GM18868 (cell line): ENCODE measurements at regions not wholly inside any gene's neighbourhood (a gene's known extent, or its start where the extent isn't known, plus 50 kb on each side); places are given as distances from the start of the nearest gene placed in this dataset.

Source experiments
- ATAC-seq: cut with Tn5 transposase; IDR thresholded peaks from one replicate; pipeline ENCODE4 v1.9.1; 2021; ENCODE audit warnings: mild to moderate bottlenecking, moderate library complexity; ENCODE audit not compliant: unreplicated experiment

- no peak for ATAC-seq
These were observed 488.4 kb upstream of the PIK3C3 start for GRCh38 chr18:41466436-41467160.

DNA sequence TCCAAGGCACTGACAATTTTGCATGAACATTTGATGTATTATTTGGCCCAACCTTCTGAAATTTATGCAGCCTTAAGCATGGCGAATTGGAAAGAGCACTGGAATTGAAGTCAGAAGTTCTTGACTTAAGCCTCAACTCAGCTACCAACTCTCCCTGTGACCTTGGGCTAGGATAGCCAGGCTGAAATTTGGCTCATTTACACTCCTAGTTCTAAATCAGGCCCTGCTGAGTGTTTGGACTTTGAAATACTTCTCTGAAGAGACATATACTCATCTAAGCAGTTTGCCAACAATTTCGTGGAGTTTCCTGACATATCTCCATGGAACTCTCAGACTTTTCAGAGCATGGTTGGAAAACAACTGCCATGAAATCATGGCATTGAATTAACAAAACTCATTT is 489.6 kb upstream of the PIK3C3 start:
- no peak for ATAC-seq

DNA sequence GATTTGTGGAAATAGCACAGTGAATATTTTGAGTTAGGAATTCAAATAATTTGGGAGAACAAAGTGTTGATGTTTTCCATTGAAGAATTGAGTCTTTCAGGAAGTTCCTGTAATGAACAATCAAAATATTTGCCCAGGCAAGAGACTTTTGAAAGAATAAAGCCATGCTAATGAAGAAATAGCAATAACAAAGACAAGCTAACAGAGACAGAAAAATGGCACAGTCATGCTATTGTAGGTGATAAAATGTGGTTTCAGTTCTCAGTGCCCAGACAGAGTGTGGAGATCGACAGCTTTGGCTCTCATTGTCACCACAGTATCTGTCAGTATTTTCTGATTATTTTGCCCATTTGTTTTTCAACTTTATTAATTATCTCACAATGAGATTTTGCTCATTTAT is 490.8 kb upstream of the PIK3C3 start:
- ATAC-seq: no peak

DNA sequence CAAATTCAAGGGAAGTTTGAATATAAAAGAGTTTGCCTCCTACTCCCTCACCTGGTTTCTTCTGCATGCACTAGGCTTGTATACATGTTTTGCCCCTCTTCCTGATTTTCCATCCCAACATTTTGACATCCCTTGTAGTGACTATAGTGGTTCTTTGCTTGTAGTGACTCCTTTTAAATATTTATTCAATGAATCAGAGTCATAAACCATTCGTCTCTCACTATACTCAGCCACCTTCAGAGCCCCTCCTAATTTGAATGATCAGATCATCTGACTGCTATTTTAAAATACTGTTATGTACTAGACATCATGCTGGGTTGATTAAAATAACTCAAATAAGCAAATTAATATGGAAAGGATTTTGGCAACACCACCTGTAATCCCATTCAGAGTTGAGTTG is 492.1 kb upstream of the PIK3C3 start:
- ATAC-seq: no peak

DNA sequence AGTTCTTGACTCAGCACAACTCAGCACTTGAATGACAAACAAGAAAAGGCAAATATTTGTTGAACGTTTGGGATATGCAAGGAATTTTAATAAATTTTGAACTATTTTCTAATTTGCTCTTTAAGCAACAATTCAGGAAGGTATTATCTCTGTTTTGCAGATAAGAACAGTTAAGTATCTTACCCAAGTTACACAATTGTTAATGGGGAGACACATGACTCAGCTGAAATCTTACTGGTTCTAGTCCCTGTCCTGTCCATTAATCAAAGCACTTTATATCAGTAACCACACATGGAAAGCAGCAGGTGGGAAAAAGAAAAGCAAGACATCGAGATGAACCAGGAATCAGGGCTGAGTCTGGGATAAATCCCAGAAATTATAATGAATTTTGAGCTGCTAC is 493.9 kb upstream of the PIK3C3 start:
- no peak for ATAC-seq

DNA sequence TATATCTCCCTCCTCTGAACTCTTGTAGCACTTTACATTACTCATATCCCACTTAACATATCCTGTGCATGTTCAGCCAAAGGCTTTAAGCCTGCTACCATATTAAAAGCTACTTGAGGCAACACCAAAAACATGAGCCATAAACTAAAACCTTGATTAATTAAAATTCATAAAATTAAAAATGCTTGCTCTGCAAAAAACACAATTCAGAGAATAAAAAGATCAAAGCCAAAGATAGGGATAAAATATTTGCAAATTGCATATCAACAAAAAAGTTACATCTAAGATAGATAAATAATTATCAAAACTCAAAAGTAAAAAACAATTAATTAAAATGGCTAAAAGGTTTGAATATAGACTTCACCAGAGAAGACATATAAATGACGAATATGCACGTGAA is 495.4 kb upstream of the PIK3C3 start:
- ATAC-seq: no peak

GRCh38 chr18:41458376-41458775 is 496.7 kb upstream of the PIK3C3 start:
- ATAC-seq: no peak

DNA sequence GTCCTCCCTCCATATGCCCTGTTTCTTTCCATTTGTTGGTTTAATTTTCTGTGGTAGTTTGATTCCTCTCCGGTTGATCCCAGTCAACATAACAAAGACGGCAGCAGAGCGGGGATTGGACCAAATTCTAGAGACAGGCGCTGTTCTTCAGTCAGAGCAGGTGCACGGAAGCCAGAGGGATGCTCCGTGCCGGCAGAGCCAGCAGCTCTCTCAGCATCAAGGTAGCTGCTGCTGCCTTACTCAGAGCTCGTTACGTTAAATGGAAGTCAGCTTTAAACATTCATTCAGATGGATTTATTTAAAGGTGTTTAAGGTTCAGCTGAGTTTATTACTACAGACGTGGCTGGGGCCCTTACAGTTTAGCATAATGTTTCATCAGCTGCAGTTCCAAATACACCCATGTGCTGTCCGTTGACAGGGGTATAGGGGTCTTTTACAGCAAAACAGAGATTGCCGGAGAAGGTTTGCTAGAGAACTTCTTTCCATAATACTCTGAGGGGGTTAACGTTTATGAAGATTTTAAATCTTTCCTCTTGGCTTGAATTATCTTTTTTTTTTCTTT is 497.2 kb upstream of the PIK3C3 start:
- ATAC-seq: no peak

DNA sequence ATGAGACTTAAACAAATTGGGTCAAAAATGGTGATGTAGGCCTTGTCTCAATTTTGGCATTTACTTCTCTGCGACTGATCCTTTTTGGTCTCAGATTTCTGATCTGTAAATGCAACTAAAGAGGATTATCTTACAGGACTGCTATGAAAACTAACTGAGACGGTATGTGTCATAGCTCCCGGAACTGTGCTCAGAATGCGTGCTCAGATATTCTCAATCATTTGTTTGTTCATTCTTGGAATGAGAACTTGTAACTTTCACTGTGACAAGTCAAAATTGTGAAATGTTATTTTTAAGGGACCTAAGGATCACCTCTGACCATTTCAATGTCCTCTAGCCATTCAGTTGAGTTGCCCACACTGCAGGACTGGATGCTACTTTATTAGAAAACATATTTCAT is 498.2 kb upstream of the PIK3C3 start:
- no peak for ATAC-seq

- ATAC-seq: no peak
These were observed 505.4 kb upstream of the PIK3C3 start for GRCh38 chr18:41449612-41450011.

- no peak for ATAC-seq
These were observed 510.1 kb upstream of the PIK3C3 start for GRCh38 chr18:41444943-41445342.

DNA sequence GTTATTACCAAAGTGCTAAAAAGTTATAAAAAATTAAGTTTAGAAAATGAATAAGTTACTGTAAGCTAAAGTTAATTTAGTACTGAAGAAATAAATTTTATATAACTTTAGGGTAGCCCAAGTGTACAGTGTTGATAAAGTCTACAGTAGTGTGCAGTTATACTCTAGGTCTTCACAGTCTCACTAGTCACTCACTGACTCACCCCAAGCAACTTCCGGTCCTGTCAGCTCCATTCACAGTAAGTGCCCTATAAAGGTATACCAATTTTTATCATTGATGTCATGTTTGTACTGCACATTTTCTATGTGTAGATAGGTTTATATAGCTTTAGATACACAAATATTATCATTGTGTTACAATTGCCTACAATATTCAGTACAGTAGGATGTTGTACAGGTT is 518.3 kb upstream of the PIK3C3 start:
- ATAC-seq: no peak

DNA sequence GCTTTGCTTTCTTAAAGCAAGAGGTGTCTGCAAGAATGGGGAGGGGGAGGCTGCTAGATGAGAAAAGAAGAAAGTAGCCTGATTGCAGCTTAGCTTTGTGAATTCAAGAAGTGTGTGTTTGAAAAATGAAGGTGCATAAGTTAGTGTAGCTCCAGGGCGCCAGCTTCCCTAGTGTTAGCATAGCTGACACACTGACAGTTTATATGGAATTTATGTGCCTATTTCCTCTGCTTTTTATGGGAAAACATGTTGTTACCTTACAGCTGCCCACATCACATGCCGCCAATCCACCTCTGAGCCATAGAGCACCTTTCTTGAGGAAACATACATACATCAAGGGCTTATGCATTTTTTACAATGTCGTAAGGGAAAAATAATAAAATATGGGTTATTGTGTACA is 536.4 kb upstream of the PIK3C3 start:
- no peak for ATAC-seq

- no peak for ATAC-seq
These were observed 539.0 kb upstream of the PIK3C3 start for GRCh38 chr18:41416044-41416443.

DNA sequence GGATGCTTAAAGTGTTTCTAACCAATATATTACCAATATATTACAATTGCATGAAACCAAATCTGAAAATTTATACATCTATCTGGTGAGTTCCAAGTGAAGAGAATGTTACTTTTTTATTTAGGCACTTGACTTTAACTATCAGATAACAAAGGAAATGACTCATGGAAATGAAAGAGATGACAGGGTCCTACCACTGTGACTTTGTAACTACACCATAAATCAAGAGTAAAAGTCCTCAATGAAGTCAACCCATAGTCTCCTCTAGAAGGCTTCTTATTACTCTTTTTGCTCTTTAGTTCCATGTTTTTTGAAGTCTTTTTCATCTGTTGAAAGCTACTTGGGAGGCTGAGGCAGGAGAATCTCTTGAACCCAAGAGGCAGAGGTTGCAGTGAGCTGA is 545.0 kb upstream of the PIK3C3 start:
- ATAC-seq: no peak

DNA sequence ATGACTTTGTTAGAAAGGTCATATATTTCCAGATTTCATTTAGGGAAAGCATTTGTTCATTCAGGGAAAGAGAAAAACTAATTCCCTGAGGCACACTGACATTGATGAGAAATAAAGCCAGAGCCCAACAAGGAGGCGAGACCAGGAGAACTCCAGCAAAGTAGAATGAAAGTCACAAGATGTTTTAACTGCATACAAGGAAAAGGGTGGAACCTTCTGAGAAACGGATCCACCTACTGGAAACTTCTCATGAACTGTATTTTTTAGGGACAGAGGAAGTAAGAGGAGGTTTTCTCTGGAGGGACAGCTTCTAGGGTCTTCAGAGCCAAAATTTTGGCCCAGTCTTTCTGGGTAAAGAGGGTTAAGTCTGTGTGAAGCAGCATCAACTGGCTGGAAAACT is 548.2 kb upstream of the PIK3C3 start:
- ATAC-seq: no peak

DNA sequence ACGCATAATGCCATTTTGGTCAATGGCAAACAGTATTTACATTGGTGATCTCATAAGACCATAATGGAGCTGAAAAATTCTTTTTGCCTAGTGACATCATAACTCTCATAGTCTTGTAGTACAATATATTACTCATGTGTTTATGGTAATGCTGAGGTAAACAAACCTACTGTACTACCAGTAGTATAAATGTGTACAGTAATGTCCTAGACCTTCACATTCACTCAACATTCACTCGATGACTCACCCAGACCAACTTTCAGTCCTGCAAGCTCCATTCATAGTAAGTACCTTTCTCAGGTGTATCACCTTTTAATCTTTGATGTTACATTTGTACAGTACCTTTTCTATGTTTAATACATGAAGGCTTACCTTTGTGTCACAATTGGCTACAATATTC is 558.2 kb upstream of the PIK3C3 start:
- ATAC-seq: no peak

DNA sequence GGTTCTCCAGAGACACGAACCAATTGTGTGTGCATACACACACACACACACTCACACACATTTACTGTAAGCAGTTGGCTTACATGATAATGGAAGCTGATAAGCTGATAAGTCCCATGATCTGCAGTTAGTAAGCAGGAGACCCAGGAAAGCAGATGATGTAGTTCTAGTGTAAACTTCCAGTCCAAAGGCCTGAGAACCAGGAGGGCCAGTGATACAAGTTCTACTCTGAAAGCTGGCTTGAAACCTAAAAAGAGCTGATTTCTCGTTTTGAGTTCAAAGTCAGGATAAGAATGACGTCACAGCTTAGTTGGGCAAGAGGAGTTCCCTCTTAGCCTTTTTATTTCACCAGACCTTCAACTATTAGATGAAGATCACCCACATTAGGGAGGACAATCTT is 558.8 kb upstream of the PIK3C3 start:
- ATAC-seq: no peak

DNA sequence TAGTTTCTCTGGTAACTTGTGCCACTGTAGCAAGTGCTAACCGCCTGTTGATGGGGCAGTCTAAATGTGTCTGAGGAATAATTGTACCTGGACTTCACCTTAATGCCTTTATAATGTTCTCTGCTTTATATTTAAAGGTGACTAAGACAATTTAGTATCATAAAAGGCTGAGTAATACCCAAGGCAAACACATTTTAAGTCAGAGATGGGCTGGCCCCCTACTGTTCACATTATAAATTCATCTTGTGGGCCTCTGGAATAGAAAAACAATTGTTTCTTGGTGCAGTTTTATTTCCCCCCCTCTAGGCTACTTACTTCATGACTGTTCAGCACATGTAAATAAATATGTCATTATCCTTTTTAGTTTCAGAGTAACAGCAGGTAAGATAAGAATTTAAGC is 559.3 kb upstream of the PIK3C3 start:
- no peak for ATAC-seq

DNA sequence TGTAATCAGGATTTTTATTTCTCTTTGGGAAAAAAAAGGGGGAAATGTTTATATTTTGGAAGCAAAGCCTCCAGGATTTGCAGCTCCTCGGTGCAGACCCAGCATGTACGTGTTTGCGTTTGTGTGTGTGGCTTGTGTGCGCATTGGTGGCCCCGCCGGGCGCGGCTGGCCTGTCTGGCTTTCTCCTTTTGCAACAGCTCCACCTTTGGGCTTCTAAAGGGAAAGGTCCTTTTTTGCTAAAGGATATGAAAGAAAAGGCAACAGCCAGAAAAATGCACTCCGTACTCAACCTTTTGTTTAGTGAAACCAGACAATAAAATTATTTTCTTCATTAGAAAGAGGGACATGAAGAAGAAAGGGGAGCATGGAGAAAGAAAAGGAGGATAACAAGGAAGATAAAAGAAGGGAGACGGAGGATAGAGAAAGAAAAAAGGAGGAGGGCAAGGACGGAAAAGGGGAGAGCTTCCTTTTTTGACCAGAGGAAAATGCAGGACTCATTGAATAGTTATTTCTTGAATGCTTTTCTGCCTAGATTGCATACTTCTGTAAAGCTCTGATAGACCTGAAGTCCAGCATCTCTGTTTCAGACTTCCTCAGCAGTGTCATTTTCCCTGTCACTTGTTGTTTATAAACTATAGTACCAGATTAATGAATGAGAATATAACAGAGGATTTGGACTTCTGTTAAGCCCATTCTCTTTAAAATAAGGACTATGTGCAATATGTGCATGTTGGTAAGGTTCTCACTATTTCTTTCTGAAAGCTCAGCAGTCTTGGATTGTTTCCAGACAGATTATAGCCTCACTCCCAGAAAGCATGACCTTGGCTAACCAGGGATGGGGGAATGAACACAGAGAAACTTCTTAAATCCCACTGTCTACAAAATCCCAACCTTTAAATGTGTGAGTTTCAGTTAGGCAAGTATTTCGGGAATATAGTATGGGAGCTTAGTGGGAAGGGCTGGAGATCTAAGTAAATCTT is 563.1 kb upstream of the PIK3C3 start:
- peak; percentile 57 for ATAC-seq

GRCh38 chr18:41390309-41390708 is 564.7 kb upstream of the PIK3C3 start:
- ATAC-seq: peak; percentile 74

- ATAC-seq: no peak
These were observed 576.4 kb upstream of the PIK3C3 start for GRCh38 chr18:41378598-41378997.
